NCI-H2196 treated with DMSO at 0.1 percent for 48 hours (cell line): ENCODE measurements at regions not wholly inside any gene's neighbourhood (a gene's known extent, or its start where the extent isn't known, plus 50 kb on each side); places are given as distances from the start of the nearest gene placed in this dataset.

ENCODE experiments used
- DNase-seq: peaks from one replicate; lab custom pipeline; 2025; ENCODE audit not compliant: unreplicated experiment; lab: John Stamatoyannopoulos, UW

DNA sequence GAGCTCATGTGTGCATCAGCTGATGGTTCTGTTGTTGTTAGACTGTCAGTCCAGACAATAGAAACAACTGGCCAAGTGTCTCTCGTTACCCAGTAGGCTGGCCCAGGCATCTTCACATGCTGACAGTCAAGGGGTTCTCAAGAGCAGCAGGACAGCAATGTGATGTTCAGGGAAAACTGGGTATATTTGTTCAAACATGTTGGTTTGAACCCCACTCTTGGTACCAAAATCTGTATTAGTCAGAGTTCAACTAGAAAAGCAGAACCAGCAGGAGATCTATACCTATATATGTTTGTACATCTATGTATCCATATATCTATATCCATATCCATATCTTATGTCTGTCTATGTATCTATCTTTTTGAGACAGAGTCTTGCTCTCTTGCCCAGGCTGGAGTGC is 108.1 kb downstream of the LRRC70 start:
- DNase-seq, result no peak

GRCh38 chr5:62685221-62685620 is 106.6 kb downstream of the LRRC70 start:
- DNase-seq, result no peak

- no peak for DNase-seq
Observed at GRCh38 chr5:62684310-62684709, 105.7 kb downstream of the LRRC70 start.

DNA sequence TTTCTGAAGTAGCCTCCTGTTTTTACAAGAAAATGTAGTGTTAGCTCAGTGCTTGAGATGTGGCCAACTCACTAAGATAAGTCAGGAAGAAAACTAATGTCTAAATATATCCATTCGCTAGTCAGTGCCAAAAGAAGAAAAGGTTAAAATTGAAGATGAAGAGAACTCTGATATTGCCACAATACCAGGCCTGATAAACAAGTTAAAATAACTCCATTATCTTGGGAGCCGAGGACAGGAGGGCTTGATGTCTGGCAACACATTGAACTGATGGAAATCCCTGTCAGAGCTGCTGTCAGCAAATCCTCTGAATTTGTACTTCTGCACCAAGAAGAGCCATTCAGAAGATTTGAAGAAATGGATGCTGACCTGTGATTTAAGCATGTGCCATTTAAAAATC is 103.4 kb downstream of the LRRC70 start:
- no peak for DNase-seq

DNA sequence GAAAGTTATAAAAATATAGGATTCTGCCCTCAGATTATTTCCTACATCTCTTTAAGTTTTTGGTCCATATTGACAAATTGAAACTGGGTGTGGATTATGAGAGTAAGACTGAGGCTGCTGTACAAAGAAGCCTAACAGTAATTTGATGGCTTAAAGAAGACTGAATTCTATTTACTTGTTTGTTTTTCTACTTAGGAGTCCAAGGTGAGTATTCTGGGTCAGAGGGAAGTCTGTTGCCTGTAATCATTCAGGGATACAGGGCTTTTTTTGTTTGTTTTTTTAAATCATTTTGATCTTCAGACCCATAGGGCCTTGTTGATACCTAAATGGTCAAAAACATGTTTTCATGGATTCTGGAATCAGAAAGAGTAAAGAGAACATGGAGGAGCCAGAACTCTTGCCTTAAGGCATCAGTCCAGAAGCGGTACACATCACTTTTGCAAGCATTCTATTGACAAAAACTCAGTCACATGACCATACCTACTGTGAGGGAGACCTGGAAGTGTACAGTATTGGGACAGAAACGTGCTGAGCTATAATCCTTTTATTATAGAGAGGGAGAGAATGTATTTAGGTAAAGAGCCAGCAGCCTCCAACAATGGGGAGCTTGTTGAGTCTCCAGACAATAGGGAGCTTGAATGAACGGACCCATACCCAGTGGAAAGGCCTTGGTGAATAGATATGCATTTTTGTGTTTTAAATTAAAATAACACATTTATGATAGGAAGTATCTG is 102.7 kb downstream of the LRRC70 start:
- no peak for DNase-seq

GRCh38 chr5:62680121-62680520 is 101.5 kb downstream of the LRRC70 start:
- DNase-seq, result no peak
